GM21717 (cell line): ENCODE measurements at regions not wholly inside any gene's neighbourhood (a gene's known extent, or its start where the extent isn't known, plus 50 kb on each side); places are given as distances from the start of the nearest gene placed in this dataset.

Experiments
- ATAC-seq: cut with Tn5 transposase; IDR thresholded peaks from one replicate; pipeline ENCODE4 v1.9.1; 2021; ENCODE audit warnings: mild to moderate bottlenecking, moderate library complexity; ENCODE audit not compliant: unreplicated experiment

GRCh38 chr18:66150650-66151049, 399.8 kb downstream of the CDH7 start:
- no peak for ATAC-seq

GRCh38 chr18:66143029-66143428, 392.2 kb downstream of the CDH7 start:
- ATAC-seq = no peak

GRCh38 chr18:66141716-66142115, 390.9 kb downstream of the CDH7 start:
- ATAC-seq = no peak

- no peak for ATAC-seq
Observed at GRCh38 chr18:66138642-66139041, 387.8 kb downstream of the CDH7 start.

GRCh38 chr18:66136039-66136438, 385.2 kb downstream of the CDH7 start:
- no peak for ATAC-seq

- no peak for ATAC-seq
Observed at GRCh38 chr18:66129248-66129647, 378.4 kb downstream of the CDH7 start.

GRCh38 chr18:66126266-66126665, 375.5 kb downstream of the CDH7 start:
- ATAC-seq = no peak

GRCh38 chr18:66124394-66124793, 373.6 kb downstream of the CDH7 start:
- ATAC-seq = no peak

GRCh38 chr18:66119347-66119746, 368.5 kb downstream of the CDH7 start:
- ATAC-seq = no peak

GRCh38 chr18:66111018-66111417, 360.2 kb downstream of the CDH7 start:
- no peak for ATAC-seq

GRCh38 chr18:66110607-66111006, 359.8 kb downstream of the CDH7 start:
- no peak for ATAC-seq

- ATAC-seq = no peak
Observed at GRCh38 chr18:66109981-66110380, 359.2 kb downstream of the CDH7 start.

- no peak for ATAC-seq
Observed at GRCh38 chr18:66107546-66107945, 356.7 kb downstream of the CDH7 start.

GRCh38 chr18:66105016-66105415, 354.2 kb downstream of the CDH7 start:
- no peak for ATAC-seq

- no peak for ATAC-seq
Observed at GRCh38 chr18:66103550-66103949, 352.7 kb downstream of the CDH7 start.

- no peak for ATAC-seq
Observed at GRCh38 chr18:66083078-66083477, 332.3 kb downstream of the CDH7 start.

GRCh38 chr18:66078925-66079800, 328.4 kb downstream of the CDH7 start:
- no peak for ATAC-seq

- ATAC-seq = no peak
Observed at GRCh38 chr18:66077066-66077465, 326.3 kb downstream of the CDH7 start.

- no peak for ATAC-seq
Observed at GRCh38 chr18:66066191-66066590, 315.4 kb downstream of the CDH7 start.

- no peak for ATAC-seq
Observed at GRCh38 chr18:66048406-66048805, 297.6 kb downstream of the CDH7 start.

- ATAC-seq = no peak
Observed at GRCh38 chr18:66046032-66046602, 295.3 kb downstream of the CDH7 start.

GRCh38 chr18:66043009-66043408, 292.2 kb downstream of the CDH7 start:
- ATAC-seq = no peak
